Testis (tissue), 2 donors: ENCODE measurements at regions not wholly inside any gene's neighbourhood (a gene's known extent, or its start where the extent isn't known, plus 50 kb on each side); places are given as distances from the start of the nearest gene placed in this dataset.

Experiments
- DNase-seq: peaks from one replicate; pipeline ENCODE4 v3.0.0-alpha.2; 2019
- H3K27ac ChIP-seq, 2 donors: fragments of 200-600 bp; sonication (generic); one replicate each; pipeline ENCODE4 v1.5.1; 2019
- H3K27me3 ChIP-seq: fragments of 200-600 bp; sonication (generic); one replicate; pipeline ENCODE4 v1.5.1; 2019
- H3K36me3 ChIP-seq: fragments of 200-600 bp; sonication (generic); one replicate; pipeline ENCODE4 v1.5.1; 2017; ENCODE audit warnings: low read depth; ENCODE audit errors: missing control alignments
- H3K4me1 ChIP-seq: fragments of 200-600 bp; sonication (generic); one replicate; pipeline ENCODE4 v1.5.1; 2019
- H3K4me3 ChIP-seq, 2 donors: fragments of 200-600 bp; sonication (generic); one replicate each; pipeline ENCODE4 v1.5.1; 2017 to 2019
- H3K9me3 ChIP-seq: fragments of 200-600 bp; sonication (generic); one replicate; pipeline ENCODE4 v1.5.1; 2017
- CTCF ChIP-seq, 3 experiments: fragments of 450-650 bp in 2 of 3; fragments of 200-600 bp in 1 of 3; sonication (generic) in 1 of 3; IDR thresholded peaks; one replicate each; pipeline ENCODE4 v1.5.1; 2016 to 2019; ENCODE audit warnings: antibody characterized with exemption in 3 of 3, mild to moderate bottlenecking in 2 of 3, moderate library complexity in 1 of 3
- POLR2A ChIP-seq: fragments of 450-650 bp; IDR thresholded peaks from one replicate; pipeline ENCODE4 v1.6.1; 2017; ENCODE audit warnings: antibody characterized with exemption, mild to moderate bottlenecking, moderate library complexity
- WGBS, 2 donors: methylation state at CpG; one replicate each; pipeline ENCODE4 v1.1.5; 2018; 5-methylcytosine and 5-hydroxymethylcytosine counted together
- intact Hi-C: fragments of 100-400 bp; cut with DNase I; formaldehyde crosslinking; loops from one replicate; pipeline ENCODE4 v1.15.1; 2023; ENCODE audit warnings: low total_unique reads

- no peak overlapping the region for H3K27ac ChIP-seq
- intact Hi-C loops: no loop called here
- 69 to 75% methylated on average over 5 to 7 of the region's 7 CpGs for whole genome bisulfite sequencing, 2 donors
- no peaks in the 10 kb centered on the region for H3K4me1 ChIP-seq
- H3K9me3 ChIP-seq: no peaks in the 10 kb centered on the region
- H3K4me3 ChIP-seq: no peak overlapping the region
- no peaks in the 10 kb centered on the region for H3K27me3 ChIP-seq
- no peak for DNase-seq
- H3K36me3 ChIP-seq: no peaks in the 10 kb centered on the region
- no peak for TF ChIP-seq POLR2A
Measured at GRCh38 chr22:48853627-48854240, 973.9 kb downstream of the BRD1 start.

- Histone ChIP-seq H3K27me3 (no peaks in the 10 kb centered on the region), H3K27ac (no peak overlapping the region), H3K4me1 (no peaks in the 10 kb centered on the region), H3K36me3 (no peaks in the 10 kb centered on the region), H3K9me3 (no peaks in the 10 kb centered on the region), H3K4me3 (no peak overlapping the region)
- TF ChIP-seq CTCF (IDR thresholded peaks at IDR 0.05) (no peak), POLR2A (no peak)
- DNase-seq: no peak
- intact Hi-C loops: no loop called here
- 83 to 87% methylated on average over 16 to 22 of the region's 22 CpGs for WGBS, 2 donors
Measured at GRCh38 chr22:48851933-48852549, 975.6 kb downstream of the BRD1 start.

- WGBS, 2 donors: 67 to 90% methylated on average over 14 to 16 of the region's 16 CpGs
- Histone ChIP-seq H3K9me3 (no peaks in the 10 kb centered on the region), H3K36me3 (no peaks in the 10 kb centered on the region), H3K4me3 (no peak overlapping the region), H3K27ac (no peak overlapping the region), H3K27me3 (no peaks in the 10 kb centered on the region), H3K4me1 (no peaks in the 10 kb centered on the region)
- intact Hi-C loops: no loop called here
- TF ChIP-seq POLR2A (no peak), CTCF (IDR thresholded peaks at IDR 0.05) (no peak)
- no peak for DNase-seq
Measured at GRCh38 chr22:48850658-48851287, 976.9 kb downstream of the BRD1 start.

GRCh38 chr22:48849963-48850657 is 977.6 kb downstream of the BRD1 start:
- WGBS, 2 donors: 67 to 75% methylated on average over 11 to 12 of the region's 13 CpGs

More at GRCh38 chr22:48849963-48850657, 977.6 kb downstream of the BRD1 start:
- no peaks in the 10 kb centered on the region for H3K9me3 ChIP-seq
- intact Hi-C loops: no loop called here
- no peaks in the 10 kb centered on the region for H3K36me3 ChIP-seq
- H3K27ac ChIP-seq: no peak overlapping the region
- no peaks in the 10 kb centered on the region for H3K27me3 ChIP-seq
- no peak for DNase-seq
- no peaks in the 10 kb centered on the region for H3K4me1 ChIP-seq
- H3K4me3 ChIP-seq: no peak overlapping the region
- no peak for TF ChIP-seq POLR2A
- no peak for TF ChIP-seq CTCF (IDR thresholded peaks at IDR 0.05)
